Gastrocnemius medialis (tissue), 4 donors: ENCODE measurements at regions not wholly inside any gene's neighbourhood (a gene's known extent, or its start where the extent isn't known, plus 50 kb on each side); places are given as distances from the start of the nearest gene placed in this dataset.

Experiments
- ATAC-seq, 2 donors: fragments of 150-250 bp; one replicate each; pipeline ENCODE4 v1.9.1; 2016
- DNase-seq, 2 donors: peaks; one replicate each; pipeline ENCODE4 v3.0.0-alpha.2; 2019
- H3K27ac ChIP-seq, 4 donors: fragments of 200-600 bp; sonication (generic); 1 replicate in 1 of 4; 2 replicates in 3 of 4; pipeline ENCODE4 v1.5.1; 2016 to 2018; ENCODE audit warnings: mild to moderate bottlenecking in 2 of 4, moderate library complexity in 1 of 4
- H3K27me3 ChIP-seq, 3 donors: fragments of 200-600 bp; sonication (generic) in 2 of 3; 1 replicate in 1 of 3; 2 replicates in 2 of 3; pipeline versions ENCODE4 v1.5.1 to v1.6.0; 2016 to 2019; ENCODE audit warnings: mild to moderate bottlenecking in 1 of 3, moderate library complexity in 1 of 3
- H3K36me3 ChIP-seq, 2 donors: fragments of 200-600 bp; sonication (generic) in 1 of 2; one replicate each; pipeline ENCODE4 v1.5.1; 2017 to 2018
- H3K4me1 ChIP-seq, 2 donors: fragments of 200-600 bp; sonication (generic) in 1 of 2; one replicate each; pipeline ENCODE4 v1.5.1; 2016 to 2017; ENCODE audit warnings: mild to moderate bottlenecking in 2 of 2
- H3K4me3 ChIP-seq, 4 donors: fragments of 200-600 bp; sonication (generic) in 3 of 4; 1 replicate in 1 of 4; 2 replicates in 3 of 4; pipeline ENCODE4 v1.5.1; 2016 to 2019; ENCODE audit warnings: mild to moderate bottlenecking in 2 of 4
- H3K9me3 ChIP-seq, 3 donors: fragments of 200-600 bp; sonication (generic) in 2 of 3; 1 replicate in 1 of 3; 2 replicates in 2 of 3; pipeline ENCODE4 v1.5.1; 2016 to 2019
- POLR2A ChIP-seq, 2 donors: fragments of 450-650 bp; IDR thresholded peaks; one replicate each; pipeline ENCODE4 v1.6.1; 2017; ENCODE audit warnings: antibody characterized with exemption in 2 of 2, mild to moderate bottlenecking in 2 of 2, moderate library complexity in 2 of 2
- in situ Hi-C, 4 donors: fragments of 200-750 bp; cut with MboI; loops; one replicate each; pipeline versions ENCODE4 v1.15.0 to v1.8.0; 2017; ENCODE audit warnings: low sequenced_read_pairs in 4 of 4
- intact Hi-C: fragments of 100-400 bp; cut with DNase I; formaldehyde crosslinking; loops from one replicate; pipeline ENCODE4 v1.15.1; 2023; ENCODE audit warnings: low total_unique reads
- TF ChIP-seq, protein P1 (sequence below), 5 experiments: fragments of 450-650 bp in 3 of 5; fragments of 200-600 bp in 2 of 5; sonication (generic) in 2 of 5; IDR thresholded peaks in 4 of 5; conservative IDR thresholded peaks in 1 of 5; 1 replicate in 4 of 5; 2 replicates in 1 of 5; pipeline ENCODE4 v1.5.1; 2016 to 2019; ENCODE audit warnings: antibody characterized with exemption in 5 of 5, mild to moderate bottlenecking in 3 of 5, moderate library complexity in 3 of 5

DNA sequence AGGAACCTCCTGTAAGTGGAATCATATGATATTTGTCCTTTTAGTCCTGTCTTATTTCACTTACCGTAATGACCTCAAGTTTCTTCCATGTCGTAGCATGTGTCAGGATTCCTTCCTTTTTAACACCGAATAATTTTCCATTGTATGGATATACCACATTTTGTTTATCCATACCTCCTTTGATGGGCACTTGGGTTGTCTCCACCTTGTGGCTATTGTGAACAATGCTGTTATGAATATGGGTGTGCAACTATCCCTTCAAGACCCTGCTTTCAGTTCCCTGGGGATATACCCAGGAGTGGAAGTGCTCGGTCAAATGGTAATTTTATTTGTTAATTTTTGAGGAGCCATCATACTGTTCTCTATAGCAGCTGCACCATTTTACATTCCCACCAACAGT is 244.9 kb upstream of the BLID start:
- Histone ChIP-seq H3K4me3 (no peak overlapping the region), H3K9me3 (no peaks in the 10 kb centered on the region), H3K27ac (no peak overlapping the region), H3K27me3 (no peaks in the 10 kb centered on the region), H3K36me3 (no peaks in the 10 kb centered on the region), H3K4me1 (peaks cover 0 to 5% of the 10 kb centered on the region in 2 donors)
- TF ChIP-seq, protein P1, sequence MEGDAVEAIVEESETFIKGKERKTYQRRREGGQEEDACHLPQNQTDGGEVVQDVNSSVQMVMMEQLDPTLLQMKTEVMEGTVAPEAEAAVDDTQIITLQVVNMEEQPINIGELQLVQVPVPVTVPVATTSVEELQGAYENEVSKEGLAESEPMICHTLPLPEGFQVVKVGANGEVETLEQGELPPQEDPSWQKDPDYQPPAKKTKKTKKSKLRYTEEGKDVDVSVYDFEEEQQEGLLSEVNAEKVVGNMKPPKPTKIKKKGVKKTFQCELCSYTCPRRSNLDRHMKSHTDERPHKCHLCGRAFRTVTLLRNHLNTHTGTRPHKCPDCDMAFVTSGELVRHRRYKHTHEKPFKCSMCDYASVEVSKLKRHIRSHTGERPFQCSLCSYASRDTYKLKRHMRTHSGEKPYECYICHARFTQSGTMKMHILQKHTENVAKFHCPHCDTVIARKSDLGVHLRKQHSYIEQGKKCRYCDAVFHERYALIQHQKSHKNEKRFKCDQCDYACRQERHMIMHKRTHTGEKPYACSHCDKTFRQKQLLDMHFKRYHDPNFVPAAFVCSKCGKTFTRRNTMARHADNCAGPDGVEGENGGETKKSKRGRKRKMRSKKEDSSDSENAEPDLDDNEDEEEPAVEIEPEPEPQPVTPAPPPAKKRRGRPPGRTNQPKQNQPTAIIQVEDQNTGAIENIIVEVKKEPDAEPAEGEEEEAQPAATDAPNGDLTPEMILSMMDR (IDR thresholded peaks at IDR 0.05 in 4 of 5, conservative IDR thresholded peaks at IDR 0.05 in 1 of 5), result peak in 2 of 5 experiments; percentile 19 to 24
- TF ChIP-seq POLR2A (IDR thresholded peaks at IDR 0.05), result no peak
- DNase-seq, result no peak
- intact Hi-C loops, result no loop called here
- in situ Hi-C loops, result loop anchor here in 1 of 4 donors (10.0 kb wide), 1 partner anchor 146 kb away; no protein-coding TSS in a partner anchor
- no peak for ATAC-seq

DNA sequence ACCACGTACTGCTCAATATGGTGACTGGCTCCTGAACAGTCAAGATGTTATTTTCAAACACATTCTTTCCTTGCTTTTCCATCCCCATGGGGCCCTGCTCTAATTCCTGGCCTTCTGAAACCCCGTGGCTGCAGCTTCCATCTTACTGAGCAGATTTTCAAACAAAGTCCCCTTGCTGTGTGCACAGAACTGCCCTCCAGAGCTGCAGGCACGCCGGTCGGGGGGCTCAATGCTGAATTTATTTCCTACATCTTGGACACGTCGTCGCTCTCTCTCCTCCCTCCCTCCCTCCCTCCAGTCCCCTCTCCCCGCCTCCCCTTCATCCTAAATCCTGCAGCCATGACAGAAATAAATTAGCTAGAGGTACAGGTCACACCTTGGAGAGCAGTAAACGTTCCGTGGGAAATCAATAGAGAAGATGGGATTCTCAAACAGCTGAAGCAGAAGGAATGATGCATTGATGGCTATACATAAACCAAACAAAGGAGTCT is 243.1 kb upstream of the BLID start:
- H3K36me3 ChIP-seq, result no peaks in the 10 kb centered on the region
- intact Hi-C loops (loop anchor here (5.0 kb wide), 1 partner anchor 142 kb away; no protein-coding TSS in a partner anchor), in situ Hi-C loops (no loop called here)
- ATAC-seq, result no peak
- DNase-seq, result no peak
- no peak overlapping the region for H3K27ac ChIP-seq
- H3K4me1 ChIP-seq, result peaks cover 0 to 6% of the 10 kb centered on the region in 2 donors
- H3K27me3 ChIP-seq, result no peaks in the 10 kb centered on the region
- TF ChIP-seq, protein P1 (IDR thresholded peaks at IDR 0.05 in 4 of 5, conservative IDR thresholded peaks at IDR 0.05 in 1 of 5), result no peak
- no peak for TF ChIP-seq POLR2A (IDR thresholded peaks at IDR 0.05)
- H3K4me3 ChIP-seq, result no peak overlapping the region
- no peaks in the 10 kb centered on the region for H3K9me3 ChIP-seq

DNA sequence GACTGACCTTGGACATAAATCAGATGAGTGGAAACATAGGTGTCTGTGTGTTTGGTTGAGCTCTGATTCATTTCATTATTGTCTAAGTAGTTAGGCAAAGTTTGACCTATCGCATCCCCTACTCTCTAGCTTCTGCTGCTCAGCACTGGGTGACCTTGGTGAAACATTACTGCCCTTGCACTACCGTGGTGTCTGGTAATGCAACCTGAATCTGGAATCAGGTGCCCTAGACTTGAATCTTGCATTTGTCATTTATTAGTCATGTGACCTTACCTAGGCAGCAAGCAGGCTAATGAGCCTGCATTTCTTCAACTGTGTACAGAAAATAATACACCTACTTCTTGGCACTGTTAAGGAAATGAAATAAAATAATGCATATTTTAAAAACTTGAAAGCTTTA is 242.3 kb upstream of the BLID start:
- no peak overlapping the region for H3K27ac ChIP-seq
- intact Hi-C loops, result loop anchor here (5.0 kb wide), 1 partner anchor 141 kb away; no protein-coding TSS in a partner anchor
- no peak overlapping the region for H3K4me3 ChIP-seq
- H3K27me3 ChIP-seq, result no peaks in the 10 kb centered on the region
- ATAC-seq, result no peak
- TF ChIP-seq POLR2A (IDR thresholded peaks at IDR 0.05), result no peak
- TF ChIP-seq, protein P1 (IDR thresholded peaks at IDR 0.05 in 4 of 5, conservative IDR thresholded peaks at IDR 0.05 in 1 of 5), result no peak
- no peaks in the 10 kb centered on the region for H3K36me3 ChIP-seq
- DNase-seq, result no peak
- in situ Hi-C loops, result no loop called here
- H3K9me3 ChIP-seq, result no peaks in the 10 kb centered on the region
- peaks cover 0 to 12% of the 10 kb centered on the region in 2 donors for H3K4me1 ChIP-seq

DNA sequence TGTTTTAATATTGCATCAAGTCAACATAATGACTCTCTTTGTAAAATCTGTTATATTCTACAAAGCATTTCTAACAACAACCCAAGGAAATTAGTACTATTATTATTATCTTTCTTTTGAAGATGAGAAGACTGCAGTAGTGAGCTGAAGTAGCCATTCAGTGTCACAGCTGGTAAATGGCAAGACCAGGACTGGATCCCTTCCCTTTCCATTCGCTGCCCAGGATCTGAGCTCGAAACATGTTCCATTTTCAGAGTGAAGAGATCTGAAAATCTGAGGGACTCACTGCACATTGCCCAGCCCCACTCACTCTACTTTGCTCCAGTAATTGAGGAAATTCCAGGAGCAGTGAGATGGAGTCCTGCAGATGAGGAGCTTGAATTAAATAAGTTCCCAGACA is 240.0 kb upstream of the BLID start:
- intact Hi-C loops, result loop anchor here (5.0 kb wide), 1 partner anchor 139 kb away; no protein-coding TSS in a partner anchor
- Histone ChIP-seq H3K9me3 (no peaks in the 10 kb centered on the region), H3K27ac (no peak overlapping the region), H3K27me3 (no peaks in the 10 kb centered on the region), H3K4me1 (peaks cover 0 to 12% of the 10 kb centered on the region in 2 donors), H3K4me3 (no peak overlapping the region), H3K36me3 (no peaks in the 10 kb centered on the region)
- in situ Hi-C loops, result no loop called here
- TF ChIP-seq POLR2A (IDR thresholded peaks at IDR 0.05), result no peak
- TF ChIP-seq, protein P1 (IDR thresholded peaks at IDR 0.05 in 4 of 5, conservative IDR thresholded peaks at IDR 0.05 in 1 of 5), result no peak
- DNase-seq (no peak), ATAC-seq (no peak)
